GM12892 (cell line): ENCODE measurements at regions not wholly inside any gene's neighbourhood (a gene's known extent, or its start where the extent isn't known, plus 50 kb on each side); places are given as distances from the start of the nearest gene placed in this dataset.

ENCODE experiments used
- POLR2A ChIP-seq: IDR thresholded peaks from 2 replicates; pipeline ENCODE4 v1.6.1; 2011; ENCODE audit warnings: low read depth, low read length, control low read depth
- POLR2AphosphoS5 ChIP-seq: IDR thresholded peaks from 2 replicates; pipeline ENCODE4 v1.6.1; 2011; ENCODE audit warnings: low read depth, low read length, control low read depth
- TAF1 ChIP-seq: IDR thresholded peaks from 2 replicates; pipeline ENCODE4 v1.6.1; 2011; ENCODE audit warnings: low read depth, mild to moderate bottlenecking, control low read depth, low read length, borderline replicate concordance

GRCh38 chr11:70951139-70951804 lies 301.1 kb downstream of the SHANK2 start:
- TF ChIP-seq TAF1 (no peak), POLR2AphosphoS5 (no peak), POLR2A (no peak)
